ENCODE measurements at regions not wholly inside any gene's neighbourhood (a gene's known extent, or its start where the extent isn't known, plus 50 kb on each side); places are given as distances from the start of the nearest gene placed in this dataset.

- H3K36me3 Mint-ChIP-seq = no peaks in the 10 kb centered on the region
- no peaks in the 10 kb centered on the region for H3K4me1 Mint-ChIP-seq
- H3K4me3 Mint-ChIP-seq = no peak overlapping the region
- DNase-seq (no peak), ATAC-seq (replicated peaks) (no peak)
- H3K9me3 Mint-ChIP-seq = peaks cover 2 to 4% of the 10 kb centered on the region in 2 donors
- no peaks in the 10 kb centered on the region for H3K27me3 Mint-ChIP-seq
- H3K27ac Mint-ChIP-seq = no peak overlapping the region
Measured at GRCh38 chr6:9938801-9939200, 476.1 kb downstream of the TFAP2A start.

DNA sequence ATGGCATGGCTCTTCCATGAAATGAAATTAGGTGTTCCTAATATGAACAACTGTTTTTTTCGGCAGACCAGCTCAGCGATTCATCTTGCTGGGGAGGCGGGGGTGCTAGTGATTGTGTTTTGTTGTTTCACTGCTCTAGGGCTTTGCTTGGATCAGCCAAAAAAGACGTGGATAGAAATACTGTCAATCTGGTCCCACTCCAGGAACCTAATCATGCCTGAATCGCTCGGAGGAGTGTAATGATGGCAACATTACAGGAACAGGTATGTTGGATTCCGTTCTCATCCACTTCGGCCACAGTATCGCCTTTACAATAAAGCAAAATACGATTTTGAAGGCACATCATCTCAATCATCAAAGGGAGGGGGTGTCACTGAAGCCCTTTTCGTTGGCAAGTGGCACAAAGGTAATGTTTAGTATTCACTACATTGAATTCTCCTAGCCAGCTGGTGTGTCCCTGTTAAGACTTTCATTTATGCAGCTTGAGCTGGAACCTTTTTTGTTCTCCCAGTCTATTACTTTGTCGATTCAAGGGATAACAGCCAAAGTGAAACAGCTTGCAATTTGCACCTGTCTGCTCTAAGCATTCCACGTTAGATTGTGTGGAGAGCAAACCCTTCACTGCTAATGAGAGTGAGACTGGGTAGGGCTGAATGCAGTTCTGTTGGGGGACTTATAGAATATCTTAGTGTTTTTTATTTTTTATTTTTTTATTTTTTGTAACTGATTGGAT is 477.7 kb downstream of the TFAP2A start:
- ATAC-seq (replicated peaks) = no peak
- no peaks in the 10 kb centered on the region for H3K4me1 Mint-ChIP-seq

GRCh38 chr6:9936551-9936950 is 478.3 kb downstream of the TFAP2A start:
- H3K27me3 Mint-ChIP-seq = no peaks in the 10 kb centered on the region
- H3K4me1 Mint-ChIP-seq = no peaks in the 10 kb centered on the region
- H3K27ac Mint-ChIP-seq = no peak overlapping the region
- DNase-seq = no peak
- ATAC-seq (replicated peaks) = no peak
- no peak overlapping the region for H3K4me3 Mint-ChIP-seq
- peaks cover under 1 to 1% of the 10 kb centered on the region in 2 donors for H3K9me3 Mint-ChIP-seq
- no peaks in the 10 kb centered on the region for H3K36me3 Mint-ChIP-seq

More for the DNA sequence above, 477.7 kb downstream of the TFAP2A start:
- H3K4me3 Mint-ChIP-seq = no peak overlapping the region
- no peaks in the 10 kb centered on the region for H3K27me3 Mint-ChIP-seq
- no peaks in the 10 kb centered on the region for H3K36me3 Mint-ChIP-seq
- H3K27ac Mint-ChIP-seq = no peak overlapping the region
- H3K9me3 Mint-ChIP-seq = peaks cover 2 to 4% of the 10 kb centered on the region in 2 donors
- no peak for DNase-seq

GRCh38 chr6:9933677-9934076 is 481.2 kb downstream of the TFAP2A start:
- Mint-ChIP-seq H3K4me1 (no peaks in the 10 kb centered on the region), H3K27me3 (no peaks in the 10 kb centered on the region), H3K4me3 (no peak overlapping the region), H3K36me3 (no peaks in the 10 kb centered on the region), H3K27ac (no peak overlapping the region), H3K9me3 (peaks cover 5 to 11% of the 10 kb centered on the region in 2 donors)
- DNase-seq = no peak
- ATAC-seq (replicated peaks) = no peak

GRCh38 chr6:9927275-9927674 is 487.6 kb downstream of the TFAP2A start:
- ATAC-seq (replicated peaks) (no peak), DNase-seq (no peak)
- Mint-ChIP-seq H3K4me1 (no peaks in the 10 kb centered on the region), H3K4me3 (no peak overlapping the region), H3K27me3 (no peaks in the 10 kb centered on the region), H3K9me3 (peaks cover 7 to 17% of the 10 kb centered on the region in 2 donors), H3K36me3 (no peaks in the 10 kb centered on the region), H3K27ac (no peak overlapping the region)

- no peak for DNase-seq
- no peak for ATAC-seq (replicated peaks)
- no peak overlapping the region for H3K27ac Mint-ChIP-seq
- peaks cover 7 to 13% of the 10 kb centered on the region in 2 donors for H3K9me3 Mint-ChIP-seq
- H3K4me1 Mint-ChIP-seq = no peaks in the 10 kb centered on the region
- H3K36me3 Mint-ChIP-seq = no peaks in the 10 kb centered on the region
- no peak overlapping the region for H3K4me3 Mint-ChIP-seq
- no peaks in the 10 kb centered on the region for H3K27me3 Mint-ChIP-seq
Measured at GRCh38 chr6:9924971-9925370, 489.9 kb downstream of the TFAP2A start.

DNA sequence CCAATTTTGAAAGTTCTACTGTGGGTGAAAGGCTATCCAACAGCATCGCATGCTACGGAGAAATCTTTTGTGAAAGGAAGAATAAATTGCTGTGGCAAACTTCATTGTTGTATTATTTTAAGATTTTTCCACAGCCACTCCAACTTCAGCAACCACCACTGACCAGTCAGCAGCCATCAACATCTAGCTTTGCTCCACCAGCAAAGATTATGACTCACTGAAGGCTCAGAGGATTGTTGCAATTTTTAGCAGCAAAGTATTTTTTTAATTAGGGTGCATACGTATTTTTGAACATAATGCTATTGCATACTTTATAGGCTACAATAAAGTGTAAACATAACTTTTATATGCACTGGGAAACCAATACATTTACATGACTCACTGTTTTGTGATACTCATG is 493.5 kb downstream of the TFAP2A start:
- Mint-ChIP-seq H3K27me3 (no peaks in the 10 kb centered on the region), H3K9me3 (peaks cover 3 to 6% of the 10 kb centered on the region in 2 donors), H3K4me1 (no peaks in the 10 kb centered on the region), H3K4me3 (no peak overlapping the region), H3K27ac (no peak overlapping the region), H3K36me3 (no peaks in the 10 kb centered on the region)
- DNase-seq (no peak), ATAC-seq (replicated peaks) (no peak)

GRCh38 chr6:9914951-9915350 is 499.9 kb downstream of the TFAP2A start:
- Mint-ChIP-seq H3K36me3 (no peaks in the 10 kb centered on the region), H3K4me1 (no peaks in the 10 kb centered on the region), H3K4me3 (no peak overlapping the region), H3K27ac (no peak overlapping the region), H3K27me3 (no peaks in the 10 kb centered on the region), H3K9me3 (peaks cover 4 to 5% of the 10 kb centered on the region in 2 donors)
- ATAC-seq (replicated peaks) (no peak), DNase-seq (no peak)

DNA sequence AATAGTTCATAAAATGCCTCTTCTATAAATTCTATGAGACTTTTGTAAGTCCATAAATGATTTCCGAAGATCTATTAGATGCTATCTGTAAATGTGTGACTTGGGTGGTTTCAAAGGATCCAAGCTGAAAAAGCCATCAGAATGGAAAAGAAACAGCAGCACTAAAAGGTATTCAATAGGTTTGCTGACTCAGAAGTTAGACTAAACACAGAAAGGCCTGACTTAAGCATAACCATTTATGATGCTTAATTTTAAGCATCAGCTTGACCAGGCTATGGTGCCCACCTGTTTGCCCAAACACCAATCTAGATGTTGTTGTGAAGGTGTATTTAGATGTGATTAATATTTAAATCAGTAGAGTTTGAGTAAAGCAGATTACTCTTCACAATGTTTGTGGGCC is 513.5 kb downstream of the TFAP2A start:
- Mint-ChIP-seq H3K36me3 (no peaks in the 10 kb centered on the region), H3K9me3 (peaks cover 0 to 1% of the 10 kb centered on the region in 2 donors), H3K4me3 (no peak overlapping the region), H3K4me1 (no peaks in the 10 kb centered on the region), H3K27me3 (no peaks in the 10 kb centered on the region), H3K27ac (no peak overlapping the region)
- ATAC-seq (replicated peaks) (no peak), DNase-seq (no peak)

DNA sequence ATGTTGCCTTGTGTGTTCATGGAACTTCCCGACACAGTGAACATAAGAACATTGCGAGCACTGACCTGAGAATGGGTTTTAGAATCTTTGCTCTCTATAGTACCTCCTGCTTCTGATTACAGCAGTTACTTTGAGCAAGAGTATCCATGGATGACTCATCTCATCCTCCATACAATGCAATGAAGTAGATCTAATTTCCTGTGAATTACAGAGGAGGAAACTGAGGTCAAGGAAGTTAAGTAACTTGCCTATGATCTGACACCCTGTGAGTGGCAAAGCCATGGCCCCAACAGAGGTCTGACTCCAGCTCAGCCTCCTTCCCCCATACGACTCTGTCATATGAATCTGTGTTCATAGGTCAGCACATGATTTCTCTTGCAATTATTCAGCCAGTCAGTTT is 518.1 kb downstream of the TFAP2A start:
- H3K36me3 Mint-ChIP-seq = no peaks in the 10 kb centered on the region
- no peaks in the 10 kb centered on the region for H3K27me3 Mint-ChIP-seq
- ATAC-seq (replicated peaks) (no peak), DNase-seq (no peak)
- H3K4me1 Mint-ChIP-seq = no peaks in the 10 kb centered on the region
- no peak overlapping the region for H3K4me3 Mint-ChIP-seq
- peaks cover 0 to 2% of the 10 kb centered on the region in 2 donors for H3K9me3 Mint-ChIP-seq
- H3K27ac Mint-ChIP-seq = no peak overlapping the region

DNA sequence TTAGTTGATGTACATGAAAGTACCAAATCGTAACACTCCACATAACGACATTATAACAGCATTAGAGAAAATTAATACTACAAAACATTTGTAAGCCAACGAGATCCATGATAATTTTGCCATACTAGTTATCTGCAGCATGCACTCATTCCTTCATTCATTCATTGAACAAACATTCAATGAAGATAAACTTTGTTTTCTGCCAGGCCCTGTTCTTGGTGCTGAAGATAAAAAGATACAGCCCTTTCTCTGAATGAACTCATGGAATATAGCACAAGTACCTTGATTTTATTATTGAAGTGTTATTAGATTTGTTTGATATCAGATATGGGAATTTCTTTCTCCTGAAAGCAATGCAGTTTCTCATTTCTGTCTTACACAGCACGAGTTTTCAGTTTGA is 524.0 kb downstream of the TFAP2A start:
- ATAC-seq (replicated peaks) (no peak), DNase-seq (no peak)
- Mint-ChIP-seq H3K4me1 (no peaks in the 10 kb centered on the region), H3K27ac (no peak overlapping the region), H3K9me3 (peaks cover 3 to 7% of the 10 kb centered on the region in 2 donors), H3K4me3 (no peak overlapping the region), H3K27me3 (no peaks in the 10 kb centered on the region), H3K36me3 (no peaks in the 10 kb centered on the region)

- H3K9me3 Mint-ChIP-seq = peaks cover 3 to 7% of the 10 kb centered on the region in 2 donors
- DNase-seq = no peak
- no peaks in the 10 kb centered on the region for H3K27me3 Mint-ChIP-seq
- no peaks in the 10 kb centered on the region for H3K36me3 Mint-ChIP-seq
- H3K4me1 Mint-ChIP-seq = no peaks in the 10 kb centered on the region
- no peak for ATAC-seq (replicated peaks)
- H3K27ac Mint-ChIP-seq = no peak overlapping the region
- H3K4me3 Mint-ChIP-seq = no peak overlapping the region
Measured at GRCh38 chr6:9890469-9890868, 524.4 kb downstream of the TFAP2A start.

GRCh38 chr6:9878535-9878934 is 536.3 kb downstream of the TFAP2A start:
- H3K4me3 Mint-ChIP-seq = no peak overlapping the region
- H3K9me3 Mint-ChIP-seq = peaks cover 7 to 11% of the 10 kb centered on the region in 2 donors
- no peaks in the 10 kb centered on the region for H3K27me3 Mint-ChIP-seq
- no peaks in the 10 kb centered on the region for H3K4me1 Mint-ChIP-seq
- no peaks in the 10 kb centered on the region for H3K36me3 Mint-ChIP-seq
- no peak for DNase-seq
- no peak overlapping the region for H3K27ac Mint-ChIP-seq
- ATAC-seq (replicated peaks) = no peak

- ATAC-seq (replicated peaks) (no peak), DNase-seq (no peak)
- H3K9me3 Mint-ChIP-seq = peaks cover 4 to 7% of the 10 kb centered on the region in 2 donors
- H3K27ac Mint-ChIP-seq = no peak overlapping the region
- H3K4me3 Mint-ChIP-seq = no peak overlapping the region
- H3K36me3 Mint-ChIP-seq = no peaks in the 10 kb centered on the region
- no peaks in the 10 kb centered on the region for H3K27me3 Mint-ChIP-seq
- no peaks in the 10 kb centered on the region for H3K4me1 Mint-ChIP-seq
Measured at GRCh38 chr6:9875605-9876353, 539.1 kb downstream of the TFAP2A start.

- no peak overlapping the region for H3K4me3 Mint-ChIP-seq
- no peak overlapping the region for H3K27ac Mint-ChIP-seq
- no peak for ATAC-seq (replicated peaks)
- no peaks in the 10 kb centered on the region for H3K4me1 Mint-ChIP-seq
- H3K36me3 Mint-ChIP-seq = peaks cover 2 to 4% of the 10 kb centered on the region in 2 donors
- H3K9me3 Mint-ChIP-seq = peaks cover 22 to 29% of the 10 kb centered on the region in 2 donors
- no peaks in the 10 kb centered on the region for H3K27me3 Mint-ChIP-seq
- no peak for DNase-seq
Measured at GRCh38 chr6:9862603-9863167, 552.2 kb downstream of the TFAP2A start.

Measured in stimulated activated naive B cell treated with anti-CD40 and anti-IgM and Interleukin-4, amounts not matched to agents 10 μg/mL and 1 μg/mL and 100 μg/mL, for 72 hours (primary cell).